HepG2 (cell line): ENCODE measurements at regions not wholly inside any gene's neighbourhood (a gene's known extent, or its start where the extent isn't known, plus 50 kb on each side); places are given as distances from the start of the nearest gene placed in this dataset.

Source experiments
- ATAC-seq: fragments of 200-7000 bp; cut with Tn5 transposase; 3 replicates; pipeline ENCODE4 v1.9.1; 2020; ENCODE audit warnings: mild to moderate bottlenecking, moderate library complexity
- BruUV-seq: library from RNA; stranded (reverse); fragments of 400-500 nt; replicated peaks from 2 replicates; lab custom pipeline; 2021; lab: Mats Ljungman, UMichigan
- CTCF ChIA-PET: fragments of 300-600 bp; formaldehyde crosslinking; extraction: SDS; loops from one replicate; lab custom pipeline; 2021; ENCODE audit warnings: low total read pairs, inconsistent platforms, low intra/inter-chr PET ratio; lab: Yijun Ruan, JAX
- POLR2A ChIA-PET: fragments of 350-600 bp; sonication (Branson Sonifier 250); formaldehyde crosslinking; loops from one replicate; lab custom pipeline; 2020; ENCODE audit warnings: antibody characterized with exemption, inconsistent platforms; lab: Yijun Ruan, JAX
- DNase-seq: peaks from one replicate; pipeline ENCODE4 v3.0.0-alpha.2; 2015; ENCODE audit warnings: low spot score
- FAIRE-seq: peaks from 3 replicates; lab custom pipeline; 2011; peaks lifted over from hg19 to GRCh38; lab: Jason Lieb, UNC
- H2AFZ ChIP-seq: one replicate; pipeline ENCODE4 v1.6.1; 2011; ENCODE audit warnings: low read length, inconsistent platforms
- H3K27ac ChIP-seq: fragments of 300-600 bp; 3 replicates; pipeline ENCODE4 v1.8.0; 2011; ENCODE audit warnings: mixed run types, mild to moderate bottlenecking, mixed read lengths, low read length, inconsistent platforms; ENCODE audit not compliant: insufficient read depth; ENCODE audit errors: extremely low read length
- H3K27me3 ChIP-seq, 2 experiments: fragments of 200-600 bp in 1 of 2; 2 replicates in 1 of 2; 3 replicates in 1 of 2; pipeline versions ENCODE4 v1.6.0 to v1.8.0; 2011; ENCODE audit warnings: low read length in 2 of 2, mild to moderate bottlenecking in 2 of 2, moderate library complexity in 2 of 2, inconsistent platforms in 1 of 2; ENCODE audit not compliant: insufficient read depth in 2 of 2, control insufficient read depth in 1 of 2
- H3K36me3 ChIP-seq, 2 experiments: fragments of 200-600 bp in 1 of 2; replicated peaks in 1 of 2; 2 replicates in 1 of 2; 3 replicates in 1 of 2; pipeline versions ENCODE4 v1.5.1 to v1.8.0; 2011; ENCODE audit warnings: low read length in 2 of 2, inconsistent platforms in 1 of 2; ENCODE audit not compliant: insufficient read depth in 2 of 2, control insufficient read depth in 1 of 2
- H3K4me1 ChIP-seq: 2 replicates; pipeline ENCODE4 v1.5.1; 2012; ENCODE audit warnings: low read length, inconsistent platforms; ENCODE audit not compliant: insufficient read depth
- H3K4me2 ChIP-seq: 2 replicates; pipeline ENCODE4 v1.6.0; 2011; ENCODE audit warnings: low read depth, low read length, inconsistent platforms
- H3K4me3 ChIP-seq, 3 experiments: fragments of 200-600 bp in 1 of 3; sonication (generic), shearing (Covaris generic) in 1 of 3; replicated peaks in 1 of 3; 2 replicates each; pipeline ENCODE4 v1.5.1; 2011 to 2016; ENCODE audit warnings: low read length in 3 of 3, inconsistent platforms in 2 of 3, low read depth in 2 of 3, mild to moderate bottlenecking in 2 of 3, control low read depth in 1 of 3, mixed read lengths in 1 of 3; ENCODE audit not compliant: insufficient read depth in 1 of 3
- H3K79me2 ChIP-seq: one replicate; pipeline ENCODE4 v1.6.1; 2011; ENCODE audit warnings: low read length, inconsistent platforms; ENCODE audit not compliant: insufficient read depth
- H3K9ac ChIP-seq: 2 replicates; pipeline ENCODE4 v1.6.0; 2011; ENCODE audit warnings: mild to moderate bottlenecking, low read depth, low read length, inconsistent platforms; ENCODE audit not compliant: insufficient read depth
- H3K9me3 ChIP-seq: 2 replicates; pipeline ENCODE4 v1.5.1; 2012; ENCODE audit warnings: mild to moderate bottlenecking, low read length
- H4K20me1 ChIP-seq: 2 replicates; pipeline ENCODE4 v1.6.0; 2011; ENCODE audit warnings: inconsistent platforms, mild to moderate bottlenecking, low read length, moderate library complexity; ENCODE audit not compliant: insufficient read depth
- BCLAF1 ChIP-seq: fragments of 450-650 bp; IDR thresholded peaks from 2 replicates; pipeline ENCODE4 v1.6.1; 2017; ENCODE audit warnings: mild to moderate bottlenecking
- FOXA1 ChIP-seq, 2 experiments: fragments of 450-650 bp in 1 of 2; sonication (generic) in 1 of 2; formaldehyde crosslinking in 1 of 2; IDR thresholded peaks; 2 replicates each; pipeline versions ENCODE4 v1.4.0 to v1.6.1; 2016 to 2020; ENCODE audit warnings: missing genetic modification reagents in 1 of 2
- GMEB2 ChIP-seq: IDR thresholded peaks from 2 replicates; pipeline ENCODE4 v1.6.1; 2016; ENCODE audit warnings: missing biosample characterization, missing genetic modification reagents, low read depth
- GRHL1 ChIP-seq: sonication (generic); formaldehyde crosslinking; conservative IDR thresholded peaks from 2 replicates; pipeline ENCODE4 v1.8.0; 2022; ENCODE audit warnings: missing genetic modification reagents
- MAFG ChIP-seq: sonication (generic); formaldehyde crosslinking; IDR thresholded peaks from 2 replicates; pipeline ENCODE4 v1.5.1; 2020; ENCODE audit warnings: mild to moderate bottlenecking, missing genetic modification reagents
- SPEN ChIP-seq: sonication (generic); formaldehyde crosslinking; IDR thresholded peaks from 2 replicates; pipeline ENCODE4 v1.5.1; 2020; ENCODE audit warnings: low read depth, mild to moderate bottlenecking, missing genetic modification reagents
- SSRP1 ChIP-seq: IDR thresholded peaks from 2 replicates; pipeline ENCODE4 v1.6.1; 2016; ENCODE audit warnings: control low read depth
- ZBTB37 ChIP-seq: sonication (generic); formaldehyde crosslinking; IDR thresholded peaks from 2 replicates; pipeline ENCODE4 v1.4.0; 2020; ENCODE audit warnings: mild to moderate bottlenecking, missing genetic modification reagents
- ZBTB44 ChIP-seq: sonication (generic); formaldehyde crosslinking; IDR thresholded peaks from 2 replicates; pipeline ENCODE4 v1.4.0; 2020; ENCODE audit warnings: missing genetic modification reagents
- ZFP37 ChIP-seq: sonication (generic); formaldehyde crosslinking; IDR thresholded peaks from 2 replicates; pipeline ENCODE4 v1.4.0; 2020; ENCODE audit warnings: missing genetic modification reagents, borderline replicate concordance
- ZNF264 ChIP-seq: sonication (generic); formaldehyde crosslinking; IDR thresholded peaks from 2 replicates; pipeline ENCODE4 v1.4.0; 2020; ENCODE audit warnings: missing genetic modification reagents
- ZNF572 ChIP-seq: sonication (generic); formaldehyde crosslinking; IDR thresholded peaks from 2 replicates; pipeline ENCODE4 v1.5.1; 2020; ENCODE audit warnings: mild to moderate bottlenecking, missing genetic modification reagents
- ZNF770 ChIP-seq: sonication (generic); formaldehyde crosslinking; IDR thresholded peaks from 2 replicates; pipeline ENCODE4 v1.5.0; 2020; ENCODE audit warnings: mild to moderate bottlenecking, missing genetic modification reagents
- ZNF775 ChIP-seq: sonication (generic); formaldehyde crosslinking; IDR thresholded peaks from 2 replicates; pipeline ENCODE4 v1.4.0; 2020; ENCODE audit warnings: missing genetic modification reagents, mild to moderate bottlenecking, moderate library complexity, borderline replicate concordance
- WGBS: methylation state at CpG from one replicate; pipeline ENCODE4 v1.1.6; 2017; ENCODE audit warnings: low lambda C conversion rate; 5-methylcytosine and 5-hydroxymethylcytosine counted together
- in situ Hi-C: cut with HindIII; loops from 2 replicates; pipeline ENCODE4 v1.10.0; 2017; ENCODE audit warnings: low pct_unique_long_range_greater_than_20kb; ENCODE audit not compliant: extremely low pct_ligation_motif_present
- intact Hi-C: fragments of 100-400 bp; cut with micrococcal nuclease; formaldehyde crosslinking; loops from one replicate; pipeline ENCODE4 v1.10.0; 2022; ENCODE audit not compliant: unreplicated experiment

- CTCF ChIA-PET = no interaction called here
- ATAC-seq (no peak), FAIRE-seq (no peak), DNase-seq (no peak)
- Histone ChIP-seq H2AFZ (no peak overlapping the region), H4K20me1 (no peaks in the 10 kb centered on the region), H3K36me3 (no peaks in the 10 kb centered on the region), H3K4me3 (no peak overlapping the region), H3K27ac (no peak overlapping the region), H3K4me1 (no peaks in the 10 kb centered on the region), H3K9me3 (no peaks in the 10 kb centered on the region; the same call in none of the 2 replicates), H3K27me3 (no peaks in the 10 kb centered on the region), H3K4me2 (no peak overlapping the region), H3K9ac (no peak overlapping the region), H3K79me2 (no peaks in the 10 kb centered on the region)
- 0% methylated on average over 2 of the region's 2 CpGs for WGBS
- BruUV-seq = no TSS peak
- in situ Hi-C loops (no loop called here), intact Hi-C loops (no loop called here)
- POLR2A ChIA-PET = no interaction called here
- TF ChIP-seq MAFG (CRISPR knock-in tag) = no peak
- no peak for TF ChIP-seq GMEB2 (CRISPR knock-in tag)
- TF ChIP-seq SSRP1 (CRISPR knock-in tag) = no peak
- TF ChIP-seq ZNF770 (CRISPR knock-in tag) = no peak
- no peak for TF ChIP-seq ZFP37 (CRISPR knock-in tag)
- TF ChIP-seq SPEN (CRISPR knock-in tag) = no peak
- TF ChIP-seq ZNF264 (CRISPR knock-in tag) = no peak
- no peak for TF ChIP-seq ZNF572 (CRISPR knock-in tag)
- no peak for TF ChIP-seq ZBTB44 (CRISPR knock-in tag)
- TF ChIP-seq FOXA1 (IDR thresholded peaks at IDR 0.05) = no peak
- no peak for TF ChIP-seq FOXA1 (CRISPR knock-in tag; IDR thresholded peaks at IDR 0.05)
- TF ChIP-seq BCLAF1 = no peak
- TF ChIP-seq GRHL1 (CRISPR knock-in tag) = no peak
- no peak for TF ChIP-seq ZBTB37 (CRISPR knock-in tag)
- TF ChIP-seq ZNF775 = no peak
Observed at GRCh38 chr4:46684041-46684440, 225.0 kb downstream of the COX7B2 start.
